Breast epithelium (tissue), 3 donors: ENCODE measurements at regions not wholly inside any gene's neighbourhood (a gene's known extent, or its start where the extent isn't known, plus 50 kb on each side); places are given as distances from the start of the nearest gene placed in this dataset.
"Not testable (repeated sequence)": the region's sequence is repeated elsewhere in the genome, so short reads cannot be mapped to it uniquely, and the experiment has no call there.

ENCODE experiments used
- CTCF ChIP-seq, 3 donors: fragments of 450-650 bp; IDR thresholded peaks; one replicate each; pipeline ENCODE4 v1.5.1; 2016 to 2017; ENCODE audit warnings: antibody characterized with exemption in 3 of 3, mild to moderate bottlenecking in 3 of 3, moderate library complexity in 3 of 3
- POLR2A ChIP-seq: fragments of 450-650 bp; IDR thresholded peaks from one replicate; pipeline ENCODE4 v1.6.1; 2016; ENCODE audit warnings: antibody characterized with exemption, mild to moderate bottlenecking, moderate library complexity
- POLR2AphosphoS5 ChIP-seq, 3 donors: sonication (generic); formaldehyde crosslinking; IDR thresholded peaks; one replicate each; pipeline ENCODE4 v1.6.1; 2017; ENCODE audit warnings: antibody characterized with exemption in 3 of 3

GRCh38 chrX:144089674-144090073 is 205.8 kb downstream of the UBE2NL start:
- TF ChIP-seq CTCF (IDR thresholded peaks at IDR 0.05); POLR2A; POLR2AphosphoS5 (IDR thresholded peaks at IDR 0.05): not testable (repeated sequence)
